PC-3 (cell line): ENCODE measurements at regions not wholly inside any gene's neighbourhood (a gene's known extent, or its start where the extent isn't known, plus 50 kb on each side); places are given as distances from the start of the nearest gene placed in this dataset.

Experiments
- EZH2 ChIP-seq: fragments of 300-600 bp; sonication (generic); IDR thresholded peaks from one replicate; pipeline ENCODE4 v1.6.1; 2017; ENCODE audit warnings: antibody characterized with exemption, mild to moderate bottlenecking, low read length; ENCODE audit not compliant: unreplicated experiment
- TF ChIP-seq, protein P1 (sequence below): fragments of 300-600 bp; sonication (generic); conservative IDR thresholded peaks from 2 replicates; pipeline ENCODE4 v1.5.1; 2017; ENCODE audit warnings: antibody characterized with exemption, low read depth, mild to moderate bottlenecking, low read length

DNA sequence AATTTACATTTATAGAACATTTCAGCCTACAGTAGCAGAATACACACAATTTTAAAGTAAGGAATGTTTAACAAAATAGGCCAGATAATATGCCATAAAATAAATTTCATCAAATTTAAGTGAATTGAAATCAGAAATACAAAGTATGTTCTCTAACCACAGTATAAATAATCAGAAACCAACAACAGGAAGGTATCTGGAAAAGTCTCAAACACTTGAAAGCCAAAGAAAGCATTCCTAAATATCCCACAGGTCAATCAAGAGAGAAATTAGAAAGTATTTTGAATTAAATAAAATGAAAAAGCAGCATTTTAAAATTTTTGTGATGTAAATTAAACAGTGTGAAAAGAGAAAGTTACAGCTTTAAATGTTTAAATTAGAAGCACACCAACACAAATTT is 899.2 kb downstream of the PDHA2 start:
- TF ChIP-seq, protein P1, sequence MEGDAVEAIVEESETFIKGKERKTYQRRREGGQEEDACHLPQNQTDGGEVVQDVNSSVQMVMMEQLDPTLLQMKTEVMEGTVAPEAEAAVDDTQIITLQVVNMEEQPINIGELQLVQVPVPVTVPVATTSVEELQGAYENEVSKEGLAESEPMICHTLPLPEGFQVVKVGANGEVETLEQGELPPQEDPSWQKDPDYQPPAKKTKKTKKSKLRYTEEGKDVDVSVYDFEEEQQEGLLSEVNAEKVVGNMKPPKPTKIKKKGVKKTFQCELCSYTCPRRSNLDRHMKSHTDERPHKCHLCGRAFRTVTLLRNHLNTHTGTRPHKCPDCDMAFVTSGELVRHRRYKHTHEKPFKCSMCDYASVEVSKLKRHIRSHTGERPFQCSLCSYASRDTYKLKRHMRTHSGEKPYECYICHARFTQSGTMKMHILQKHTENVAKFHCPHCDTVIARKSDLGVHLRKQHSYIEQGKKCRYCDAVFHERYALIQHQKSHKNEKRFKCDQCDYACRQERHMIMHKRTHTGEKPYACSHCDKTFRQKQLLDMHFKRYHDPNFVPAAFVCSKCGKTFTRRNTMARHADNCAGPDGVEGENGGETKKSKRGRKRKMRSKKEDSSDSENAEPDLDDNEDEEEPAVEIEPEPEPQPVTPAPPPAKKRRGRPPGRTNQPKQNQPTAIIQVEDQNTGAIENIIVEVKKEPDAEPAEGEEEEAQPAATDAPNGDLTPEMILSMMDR = no peak
- no peak for TF ChIP-seq EZH2
